ACC112 (cell line): ENCODE measurements at regions not wholly inside any gene's neighbourhood (a gene's known extent, or its start where the extent isn't known, plus 50 kb on each side); places are given as distances from the start of the nearest gene placed in this dataset.

ENCODE experiments used
- H2AFZ ChIP-seq: fragments of 200-600 bp; sonication (generic); one replicate; pipeline ENCODE4 v1.6.0; 2017; ENCODE audit warnings: antibody characterized with exemption, low read length; ENCODE audit not compliant: unreplicated experiment
- H3K27ac ChIP-seq: fragments of 200-600 bp; sonication (generic); 2 replicates; pipeline ENCODE4 v1.5.1; 2014; ENCODE audit warnings: low read depth, mild to moderate bottlenecking, antibody characterized with exemption, low read length, moderate library complexity
- H3K27me3 ChIP-seq: fragments of 200-600 bp; sonication (generic); 2 replicates; pipeline ENCODE4 v1.6.1; 2014; ENCODE audit warnings: mild to moderate bottlenecking, antibody characterized with exemption, low read length, moderate library complexity, mixed read lengths; ENCODE audit not compliant: insufficient read depth
- H3K36me3 ChIP-seq: fragments of 200-600 bp; sonication (generic); 2 replicates; pipeline ENCODE4 v1.6.1; 2016; ENCODE audit warnings: mild to moderate bottlenecking, antibody characterized with exemption, low read length, moderate library complexity, mixed read lengths; ENCODE audit not compliant: insufficient read depth
- H3K4me1 ChIP-seq: fragments of 200-600 bp; sonication (generic); one replicate; pipeline ENCODE4 v1.6.1; 2016; ENCODE audit warnings: low read length, mixed read lengths; ENCODE audit not compliant: insufficient read depth, unreplicated experiment, control insufficient read depth
- H3K4me3 ChIP-seq: fragments of 200-600 bp; sonication (generic); 2 replicates; pipeline ENCODE4 v1.5.1; 2014; ENCODE audit warnings: mild to moderate bottlenecking, low read depth, low read length
- H3K79me2 ChIP-seq: fragments of 200-600 bp; sonication (generic); one replicate; pipeline ENCODE4 v1.6.0; 2016; ENCODE audit warnings: low read length; ENCODE audit not compliant: control insufficient read depth, unreplicated experiment, insufficient read depth

- Histone ChIP-seq H3K4me1 (no peaks in the 10 kb centered on the region), H3K27ac (no peak overlapping the region), H2AFZ (no peak overlapping the region), H3K79me2 (no peaks in the 10 kb centered on the region), H3K27me3 (peaks cover 71% of the 10 kb centered on the region), H3K4me3 (no peak overlapping the region), H3K36me3 (no peaks in the 10 kb centered on the region)
These were observed 424.1 kb upstream of the OR4E1 start for GRCh38 chr14:22097586-22098292.

- no peaks in the 10 kb centered on the region for H3K4me1 ChIP-seq
- H2AFZ ChIP-seq: no peak overlapping the region
- H3K79me2 ChIP-seq: no peaks in the 10 kb centered on the region
- peaks cover 69% of the 10 kb centered on the region for H3K27me3 ChIP-seq
- no peak overlapping the region for H3K27ac ChIP-seq
- H3K4me3 ChIP-seq: no peak overlapping the region
- no peaks in the 10 kb centered on the region for H3K36me3 ChIP-seq
These were observed 423.5 kb upstream of the OR4E1 start for GRCh38 chr14:22097072-22097471.

GRCh38 chr14:22096514-22096895, 422.9 kb upstream of the OR4E1 start:
- Histone ChIP-seq H3K36me3 (no peaks in the 10 kb centered on the region), H3K4me3 (no peak overlapping the region), H3K4me1 (no peaks in the 10 kb centered on the region), H3K27ac (no peak overlapping the region), H3K79me2 (no peaks in the 10 kb centered on the region), H3K27me3 (peaks cover 63% of the 10 kb centered on the region), H2AFZ (no peak overlapping the region)

GRCh38 chr14:22095860-22096513, 422.4 kb upstream of the OR4E1 start:
- H3K4me3 ChIP-seq: no peak overlapping the region
- peaks cover 58% of the 10 kb centered on the region for H3K27me3 ChIP-seq
- H3K79me2 ChIP-seq: no peaks in the 10 kb centered on the region
- H3K27ac ChIP-seq: no peak overlapping the region
- H3K4me1 ChIP-seq: no peaks in the 10 kb centered on the region
- no peaks in the 10 kb centered on the region for H3K36me3 ChIP-seq
- H2AFZ ChIP-seq: no peak overlapping the region

- Histone ChIP-seq H3K4me3 (no peak overlapping the region), H3K79me2 (no peaks in the 10 kb centered on the region), H2AFZ (no peak overlapping the region), H3K27me3 (peaks cover 13% of the 10 kb centered on the region), H3K36me3 (no peaks in the 10 kb centered on the region), H3K27ac (no peak overlapping the region), H3K4me1 (peaks cover 5% of the 10 kb centered on the region)
These were observed 416.3 kb upstream of the OR4E1 start for GRCh38 chr14:22089940-22090339.

GRCh38 chr14:22088614-22089342, 415.2 kb upstream of the OR4E1 start:
- H3K4me1 ChIP-seq: peaks cover 5% of the 10 kb centered on the region
- no peak overlapping the region for H2AFZ ChIP-seq
- H3K27ac ChIP-seq: no peak overlapping the region
- H3K36me3 ChIP-seq: no peaks in the 10 kb centered on the region
- peaks cover 6% of the 10 kb centered on the region; the same call in 1 of the 2 replicates for H3K27me3 ChIP-seq
- no peak overlapping the region for H3K4me3 ChIP-seq
- no peaks in the 10 kb centered on the region for H3K79me2 ChIP-seq

GRCh38 chr14:22086131-22086530, 412.5 kb upstream of the OR4E1 start:
- H3K4me1 ChIP-seq: peaks cover 5% of the 10 kb centered on the region
- H3K27ac ChIP-seq: no peak overlapping the region
- H3K36me3 ChIP-seq: no peaks in the 10 kb centered on the region
- H3K79me2 ChIP-seq: no peaks in the 10 kb centered on the region
- no peak overlapping the region for H3K4me3 ChIP-seq
- peaks cover 19% of the 10 kb centered on the region; the same call in 1 of the 2 replicates for H3K27me3 ChIP-seq
- no peak overlapping the region for H2AFZ ChIP-seq

GRCh38 chr14:22084393-22085281, 411.0 kb upstream of the OR4E1 start:
- H3K79me2 ChIP-seq: no peaks in the 10 kb centered on the region
- H3K4me3 ChIP-seq: no peak overlapping the region
- no peak overlapping the region for H2AFZ ChIP-seq
- H3K4me1 ChIP-seq: peaks cover 5% of the 10 kb centered on the region
- no peak overlapping the region for H3K27ac ChIP-seq
- H3K36me3 ChIP-seq: no peaks in the 10 kb centered on the region
- peaks cover 27% of the 10 kb centered on the region; the same call in 1 of the 2 replicates for H3K27me3 ChIP-seq

- H3K27ac ChIP-seq: no peak overlapping the region
- peaks cover 50% of the 10 kb centered on the region for H3K27me3 ChIP-seq
- no peaks in the 10 kb centered on the region for H3K79me2 ChIP-seq
- no peaks in the 10 kb centered on the region for H3K4me1 ChIP-seq
- no peak overlapping the region for H2AFZ ChIP-seq
- no peaks in the 10 kb centered on the region for H3K36me3 ChIP-seq
- no peak overlapping the region for H3K4me3 ChIP-seq
These were observed 407.7 kb upstream of the OR4E1 start for GRCh38 chr14:22081337-22081736.

- H3K4me1 ChIP-seq: no peaks in the 10 kb centered on the region
- H3K27me3 ChIP-seq: peaks cover 57% of the 10 kb centered on the region
- H3K79me2 ChIP-seq: no peaks in the 10 kb centered on the region
- no peaks in the 10 kb centered on the region for H3K36me3 ChIP-seq
- H2AFZ ChIP-seq: no peak overlapping the region
- H3K4me3 ChIP-seq: no peak overlapping the region
- H3K27ac ChIP-seq: no peak overlapping the region
These were observed 406.1 kb upstream of the OR4E1 start for GRCh38 chr14:22079766-22080165.
